ENCODE measurements at regions not wholly inside any gene's neighbourhood (a gene's known extent, or its start where the extent isn't known, plus 50 kb on each side); places are given as distances from the start of the nearest gene placed in this dataset.

- Histone ChIP-seq H3K27ac (ENCODE audit: low read depth in 1 of 2, low read length in 1 of 2) (no peak overlapping the region), H3K9me3 (ENCODE audit: control insufficient read depth in 4 of 4, insufficient read depth in 3 of 4, low read length in 3 of 4) (no peaks in the 10 kb centered on the region), H3K36me3 (ENCODE audit: control insufficient read depth in 4 of 4, insufficient read depth in 4 of 4, low read length in 4 of 4) (no peaks in the 10 kb centered on the region), H3K4me3 (no peak overlapping the region), H3K9ac (ENCODE audit: insufficient read depth in 1 of 2, low read length in 2 of 2) (no peak overlapping the region), H3K4me1 (ENCODE audit: control insufficient read depth in 5 of 5, insufficient read depth in 5 of 5, low read length in 5 of 5) (peaks cover 0 to 7% (median 0%) of the 10 kb centered on the region in 5 donors), H3K27me3 (ENCODE audit: control insufficient read depth in 3 of 3, insufficient read depth in 3 of 3, low read length in 2 of 3) (no peaks in the 10 kb centered on the region)
- TF ChIP-seq CTCF (IDR thresholded peaks at IDR 0.05; ENCODE audit: control extremely low read depth, extremely low read depth), result no peak
- WGBS, 2 donors, result 44 to 65% methylated on average over 1 of the region's 1 CpG
- ATAC-seq (ENCODE audit: insufficient read depth, low FRiP score) (no peak), DNase-seq (peak in 2 of 3 donors; percentile 52 to 53)
Observed at GRCh38 chr2:188118431-188118830, 173.2 kb upstream of the GULP1 start.

GRCh38 chr2:188119112-188119838 lies 172.4 kb upstream of the GULP1 start:
- Histone ChIP-seq H3K36me3 (ENCODE audit: control insufficient read depth in 4 of 4, insufficient read depth in 4 of 4, low read length in 4 of 4) (no peaks in the 10 kb centered on the region), H3K9me3 (ENCODE audit: control insufficient read depth in 4 of 4, insufficient read depth in 3 of 4, low read length in 3 of 4) (no peaks in the 10 kb centered on the region), H3K27me3 (ENCODE audit: control insufficient read depth in 3 of 3, insufficient read depth in 3 of 3, low read length in 2 of 3) (no peaks in the 10 kb centered on the region), H3K27ac (ENCODE audit: low read depth in 1 of 2, low read length in 1 of 2) (no peak overlapping the region), H3K9ac (ENCODE audit: insufficient read depth in 1 of 2, low read length in 2 of 2) (no peak overlapping the region), H3K4me1 (ENCODE audit: control insufficient read depth in 5 of 5, insufficient read depth in 5 of 5, low read length in 5 of 5) (peaks cover 0 to 7% (median 0%) of the 10 kb centered on the region in 5 donors), H3K4me3 (no peak overlapping the region)
- DNase-seq, result no peak
- no peak for ATAC-seq (ENCODE audit: insufficient read depth, low FRiP score)
- 80 to 81% methylated on average over 5 of the region's 5 CpGs for WGBS, 2 donors
- no peak for TF ChIP-seq CTCF (IDR thresholded peaks at IDR 0.05; ENCODE audit: control extremely low read depth, extremely low read depth)

- H3K27me3 ChIP-seq (ENCODE audit: control insufficient read depth in 3 of 3, insufficient read depth in 3 of 3, low read length in 2 of 3), result no peaks in the 10 kb centered on the region
- H3K9ac ChIP-seq (ENCODE audit: insufficient read depth in 1 of 2, low read length in 2 of 2), result no peak overlapping the region
- no peak for ATAC-seq (ENCODE audit: insufficient read depth, low FRiP score)
- no peaks in the 10 kb centered on the region for H3K9me3 ChIP-seq (ENCODE audit: control insufficient read depth in 4 of 4, insufficient read depth in 3 of 4, low read length in 3 of 4)
- no peak overlapping the region for H3K27ac ChIP-seq (ENCODE audit: low read depth in 1 of 2, low read length in 1 of 2)
- DNase-seq, result no peak
- no peak for TF ChIP-seq CTCF (IDR thresholded peaks at IDR 0.05; ENCODE audit: control extremely low read depth, extremely low read depth)
- H3K36me3 ChIP-seq (ENCODE audit: control insufficient read depth in 4 of 4, insufficient read depth in 4 of 4, low read length in 4 of 4), result no peaks in the 10 kb centered on the region
- peaks cover 0 to 6% (median 0%) of the 10 kb centered on the region in 5 donors for H3K4me1 ChIP-seq (ENCODE audit: control insufficient read depth in 5 of 5, insufficient read depth in 5 of 5, low read length in 5 of 5)
- H3K4me3 ChIP-seq, result no peak overlapping the region
Observed at GRCh38 chr2:188122985-188123384, 168.7 kb upstream of the GULP1 start.

- peak in 2 of 3 donors; percentile 31 to 41 for DNase-seq
- H3K9ac ChIP-seq (ENCODE audit: insufficient read depth in 1 of 2, low read length in 2 of 2), result no peak overlapping the region
- H3K27me3 ChIP-seq (ENCODE audit: control insufficient read depth in 3 of 3, insufficient read depth in 3 of 3, low read length in 2 of 3), result no peaks in the 10 kb centered on the region
- TF ChIP-seq CTCF (IDR thresholded peaks at IDR 0.05; ENCODE audit: control extremely low read depth, extremely low read depth), result no peak
- 77 to 84% methylated on average over 4 of the region's 4 CpGs for WGBS, 2 donors
- ATAC-seq (ENCODE audit: insufficient read depth, low FRiP score), result no peak
- H3K36me3 ChIP-seq (ENCODE audit: control insufficient read depth in 4 of 4, insufficient read depth in 4 of 4, low read length in 4 of 4), result no peaks in the 10 kb centered on the region
- H3K4me3 ChIP-seq, result no peak overlapping the region
- peaks cover 0 to 8% (median 0%) of the 10 kb centered on the region in 5 donors for H3K4me1 ChIP-seq (ENCODE audit: control insufficient read depth in 5 of 5, insufficient read depth in 5 of 5, low read length in 5 of 5)
- H3K9me3 ChIP-seq (ENCODE audit: control insufficient read depth in 4 of 4, insufficient read depth in 3 of 4, low read length in 3 of 4), result no peaks in the 10 kb centered on the region
- no peak overlapping the region for H3K27ac ChIP-seq (ENCODE audit: low read depth in 1 of 2, low read length in 1 of 2)
Observed at GRCh38 chr2:188129677-188130076, 162.0 kb upstream of the GULP1 start.

Measured in lung (tissue), 11 donors.